ENCODE measurements at regions not wholly inside any gene's neighbourhood (a gene's known extent, or its start where the extent isn't known, plus 50 kb on each side); places are given as distances from the start of the nearest gene placed in this dataset.
"Not testable (repeated sequence)": the region's sequence is repeated elsewhere in the genome, so short reads cannot be mapped to it uniquely, and the experiment has no call there.

- peak in 1 of 2 donors; percentile 3 for DNase-seq (ENCODE audit: low read depth in 2 of 2)
Observed at GRCh38 chrX:113529426-113530013, 688.9 kb upstream of the AMOT start.

GRCh38 chrX:113522814-113523213, 682.2 kb upstream of the AMOT start:
- DNase-seq (ENCODE audit: low read depth in 2 of 2): peak in 1 of 2 donors; percentile 59

- no peak for DNase-seq (ENCODE audit: low read depth in 2 of 2)
Observed at GRCh38 chrX:113514906-113515305, 674.3 kb upstream of the AMOT start.

- peak in 1 of 2 donors; percentile 66 for DNase-seq (ENCODE audit: low read depth in 2 of 2)
Observed at GRCh38 chrX:113512700-113513395, 672.2 kb upstream of the AMOT start.

DNA sequence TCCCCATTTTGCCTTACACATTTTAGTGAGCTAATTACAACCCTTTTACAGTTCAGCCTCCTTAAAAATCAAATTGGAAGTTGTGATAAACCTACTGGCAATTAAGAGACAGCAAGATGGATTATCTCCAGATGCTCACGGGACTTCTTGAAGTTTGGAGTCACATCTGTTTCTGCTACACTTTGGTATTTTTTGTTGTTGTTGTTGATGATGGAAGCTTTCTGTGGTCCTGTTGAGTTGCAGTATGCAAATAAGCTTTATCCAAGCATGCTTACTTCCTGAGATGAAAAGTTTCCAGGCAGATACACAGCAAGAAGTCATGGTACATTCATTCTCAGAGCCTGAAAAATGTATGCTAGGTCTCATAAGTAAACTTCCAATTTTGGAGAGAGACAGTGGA, 670.0 kb upstream of the AMOT start:
- no peak for DNase-seq (ENCODE audit: low read depth in 2 of 2)

DNA sequence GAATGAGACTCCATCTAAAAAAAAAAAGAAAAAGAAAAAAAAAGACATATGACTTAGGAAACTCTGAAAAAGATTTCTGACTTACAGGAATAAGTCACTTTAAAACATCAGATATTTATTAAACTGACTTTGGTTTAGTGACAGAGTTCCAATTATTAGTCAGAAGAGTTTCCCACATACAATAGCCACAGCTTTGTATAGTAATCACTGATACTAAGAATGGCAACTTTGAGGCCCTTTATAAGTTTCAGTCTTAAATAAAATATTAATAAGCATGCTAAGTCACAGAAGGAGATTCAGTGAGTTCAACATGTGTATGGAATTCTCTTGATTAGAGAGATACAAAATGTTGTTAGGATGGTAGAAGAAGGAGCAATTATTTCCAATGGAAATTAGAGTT, 652.3 kb upstream of the AMOT start:
- DNase-seq (ENCODE audit: low read depth in 2 of 2): no peak

DNA sequence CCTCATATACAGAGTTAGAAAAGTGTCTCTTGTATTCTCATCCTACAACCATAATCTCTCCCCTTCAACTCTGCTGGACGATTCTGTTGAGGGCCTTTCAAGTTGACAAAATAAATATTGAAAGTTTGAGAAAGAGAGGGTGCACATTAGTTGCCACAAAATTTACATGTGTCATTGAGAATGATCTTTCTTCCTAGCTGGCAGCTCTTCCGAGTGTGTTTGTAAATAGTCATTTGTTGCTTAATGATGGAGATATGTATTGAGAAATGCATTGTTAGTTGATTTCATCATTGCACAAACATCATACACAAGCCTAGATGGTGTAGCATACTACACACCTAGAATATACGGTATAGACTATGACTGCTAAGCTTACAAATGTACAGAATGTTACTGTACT, 632.8 kb upstream of the AMOT start:
- DNase-seq (ENCODE audit: low read depth in 2 of 2): no peak

DNA sequence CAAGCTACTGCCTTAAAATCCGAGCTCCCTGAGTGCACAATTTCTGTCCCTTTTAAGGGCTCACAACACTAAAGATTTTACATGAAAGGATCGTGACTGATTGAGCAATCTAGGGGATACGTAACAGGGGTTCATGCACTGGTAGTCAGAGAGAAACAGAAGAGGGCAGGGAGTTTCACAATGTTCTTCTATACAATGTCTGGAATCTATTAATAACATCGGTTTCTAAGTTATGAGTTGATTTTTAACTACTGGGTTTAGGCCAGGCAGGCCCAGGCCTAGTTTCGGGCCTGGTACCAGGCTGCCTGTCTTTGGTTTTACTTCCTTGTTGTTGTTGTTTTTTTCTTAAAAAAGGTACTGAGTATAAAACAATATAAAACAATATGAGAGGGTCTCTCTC, 632.4 kb upstream of the AMOT start:
- not testable (repeated sequence) for DNase-seq (ENCODE audit: low read depth in 2 of 2)

GRCh38 chrX:113470166-113470565, 629.5 kb upstream of the AMOT start:
- no peak for DNase-seq (ENCODE audit: low read depth in 2 of 2)

- no peak for DNase-seq (ENCODE audit: low read depth in 2 of 2)
Observed at GRCh38 chrX:113457719-113458118, 617.1 kb upstream of the AMOT start.

GRCh38 chrX:113455582-113455981, 615.0 kb upstream of the AMOT start:
- no peak for DNase-seq (ENCODE audit: low read depth in 2 of 2)

DNA sequence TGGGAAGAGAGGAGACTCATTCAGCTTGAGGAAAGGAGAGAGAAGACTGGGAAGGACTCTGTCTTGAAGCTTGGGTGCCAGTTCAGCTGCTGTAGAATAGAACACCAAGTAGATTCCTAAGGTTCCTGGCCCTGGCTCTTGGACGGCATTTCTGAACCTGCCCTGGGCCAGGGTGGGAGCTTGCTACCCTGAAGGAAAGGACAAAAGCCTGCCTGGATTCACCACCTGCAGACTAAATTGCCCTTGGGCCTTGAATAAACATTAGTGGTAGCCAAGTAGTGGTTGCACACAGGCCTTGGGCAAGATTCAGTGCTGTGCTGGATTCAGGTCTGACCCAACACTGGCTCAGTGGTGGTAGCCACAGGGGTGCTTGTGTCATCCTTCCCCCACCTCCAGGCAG, 588.4 kb upstream of the AMOT start:
- DNase-seq (ENCODE audit: low read depth in 2 of 2): no peak

- no peak for DNase-seq (ENCODE audit: low read depth in 2 of 2)
Observed at GRCh38 chrX:113422323-113422722, 581.7 kb upstream of the AMOT start.

GRCh38 chrX:113421432-113421831, 580.8 kb upstream of the AMOT start:
- no peak for DNase-seq (ENCODE audit: low read depth in 2 of 2)

DNA sequence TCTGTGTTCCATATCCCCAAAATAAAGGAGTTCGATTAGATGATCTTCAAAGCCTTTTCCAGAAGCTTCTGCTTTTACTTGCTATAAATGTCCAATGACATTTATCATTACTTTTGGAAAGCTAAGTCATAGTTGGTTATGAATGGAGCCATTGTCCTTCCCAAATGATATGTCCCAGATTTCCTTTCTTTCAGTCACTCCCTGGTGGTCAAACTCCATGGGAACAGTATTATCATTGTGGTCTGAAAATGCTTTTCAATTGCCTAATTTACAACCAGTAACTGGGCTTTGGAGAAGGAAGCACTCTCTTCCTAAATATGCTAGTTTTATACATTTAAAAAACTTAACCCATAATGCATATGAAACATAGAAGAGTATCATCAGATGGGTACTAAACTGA, 571.5 kb upstream of the AMOT start:
- no peak for DNase-seq (ENCODE audit: low read depth in 2 of 2)

DNA sequence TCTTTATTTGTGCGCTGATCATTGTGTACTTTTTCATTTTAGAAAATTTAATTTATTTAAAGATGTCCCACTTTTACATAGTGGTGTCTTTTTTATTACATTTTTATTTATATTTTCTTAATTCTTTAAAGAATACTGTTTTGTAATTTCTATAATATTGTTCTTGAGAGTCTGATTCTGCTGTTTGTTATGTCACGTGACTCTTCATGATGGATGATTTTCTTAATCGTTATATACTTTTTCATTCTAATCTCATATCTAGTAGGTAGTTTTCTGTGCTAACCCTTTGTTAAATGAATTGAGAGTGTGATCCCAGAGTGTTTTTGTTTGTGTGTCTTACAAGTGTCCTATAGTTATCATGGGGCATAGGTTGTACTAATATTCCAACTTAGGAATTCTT, 568.2 kb upstream of the AMOT start:
- DNase-seq (ENCODE audit: low read depth in 2 of 2): no peak

GRCh38 chrX:113400193-113400704, 559.6 kb upstream of the AMOT start:
- peak in 1 of 2 donors; percentile 49 for DNase-seq (ENCODE audit: low read depth in 2 of 2)

GRCh38 chrX:113399506-113400192, 559.0 kb upstream of the AMOT start:
- DNase-seq (ENCODE audit: low read depth in 2 of 2): peak in 1 of 2 donors; percentile 46

GRCh38 chrX:113392355-113392754, 551.7 kb upstream of the AMOT start:
- no peak for DNase-seq (ENCODE audit: low read depth in 2 of 2)

- no peak for DNase-seq (ENCODE audit: low read depth in 2 of 2)
Observed at GRCh38 chrX:113391875-113392274, 551.2 kb upstream of the AMOT start.

DNA sequence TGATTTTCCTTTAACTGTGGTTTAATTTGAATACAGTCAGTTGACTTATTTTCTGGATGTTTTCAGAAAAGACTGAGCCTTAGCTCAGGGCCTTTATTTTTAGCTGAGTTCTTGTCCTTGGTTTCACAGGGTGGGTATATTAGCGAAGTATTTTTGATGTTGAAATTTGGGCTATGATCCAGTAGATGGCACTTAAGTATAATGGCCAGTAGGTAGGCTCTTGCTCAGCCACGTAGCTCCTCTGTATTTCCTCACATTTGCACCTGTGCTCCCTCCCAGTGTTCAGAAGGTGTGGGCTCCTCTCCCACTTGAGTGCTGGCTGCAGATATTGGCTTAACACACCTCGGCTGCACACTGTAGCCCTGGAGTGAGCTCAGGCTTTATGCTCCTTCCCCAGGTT, 549.9 kb upstream of the AMOT start:
- DNase-seq (ENCODE audit: low read depth in 2 of 2): no peak

- no peak for DNase-seq (ENCODE audit: low read depth in 2 of 2)
Observed at GRCh38 chrX:113389846-113390245, 549.2 kb upstream of the AMOT start.

GRCh38 chrX:113384628-113385027, 544.0 kb upstream of the AMOT start:
- peak; percentile 6 to 82 for DNase-seq (ENCODE audit: low read depth in 2 of 2)

All from lung microvascular endothelial cell (primary cell).